SH-SY5Y (cell line): ENCODE measurements at regions not wholly inside any gene's neighbourhood (a gene's known extent, or its start where the extent isn't known, plus 50 kb on each side); places are given as distances from the start of the nearest gene placed in this dataset.

Experiments used
- GATA2 ChIP-seq: IDR thresholded peaks from 2 replicates; pipeline ENCODE4 v1.6.1; 2011; ENCODE audit warnings: mild to moderate bottlenecking, low read depth, low read length
- GATA3 ChIP-seq: IDR thresholded peaks from 2 replicates; pipeline ENCODE4 v1.6.1; 2011; ENCODE audit warnings: low read depth, mild to moderate bottlenecking, low read length, moderate library complexity

DNA sequence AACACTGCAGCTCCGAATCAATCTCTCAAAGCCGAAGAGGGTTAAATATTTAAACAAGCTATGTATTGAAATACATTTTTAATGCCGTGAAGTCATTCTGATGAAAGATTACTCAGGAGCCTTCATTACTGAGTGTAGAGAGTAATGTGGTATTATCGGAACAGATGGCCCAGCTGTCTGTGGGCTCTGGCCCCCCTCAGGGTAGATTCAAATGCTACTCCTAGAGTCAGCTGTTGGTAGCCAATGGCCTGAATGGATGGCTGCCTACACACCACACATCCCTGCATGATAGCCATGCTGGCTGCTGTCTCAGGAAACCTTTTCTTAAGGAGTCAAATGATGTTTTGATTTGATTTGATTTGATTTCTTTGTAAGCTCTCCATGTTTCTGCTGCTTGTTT is 732.3 kb upstream of the CELF4 start:
- TF ChIP-seq GATA2 (peak; percentile 54), GATA3 (no peak)
